CD4-positive, alpha-beta T cell treated with Interleukin-6 at 100 ng/mL for 8 hours (primary cell): ENCODE measurements at regions not wholly inside any gene's neighbourhood (a gene's known extent, or its start where the extent isn't known, plus 50 kb on each side); places are given as distances from the start of the nearest gene placed in this dataset.
"Not testable (repeated sequence)": the region's sequence is repeated elsewhere in the genome, so short reads cannot be mapped to it uniquely, and the experiment has no call there.

ENCODE experiments used
- DNase-seq: peaks from one replicate; pipeline ENCODE4 v3.0.0-alpha.2; 2020; ENCODE audit warnings: mixed read lengths, low spot score

GRCh38 chr6:134605034-134605433, 287.1 kb upstream of the SGK1 start:
- DNase-seq: no peak

GRCh38 chr6:134604014-134604676, 286.2 kb upstream of the SGK1 start:
- no peak for DNase-seq

DNA sequence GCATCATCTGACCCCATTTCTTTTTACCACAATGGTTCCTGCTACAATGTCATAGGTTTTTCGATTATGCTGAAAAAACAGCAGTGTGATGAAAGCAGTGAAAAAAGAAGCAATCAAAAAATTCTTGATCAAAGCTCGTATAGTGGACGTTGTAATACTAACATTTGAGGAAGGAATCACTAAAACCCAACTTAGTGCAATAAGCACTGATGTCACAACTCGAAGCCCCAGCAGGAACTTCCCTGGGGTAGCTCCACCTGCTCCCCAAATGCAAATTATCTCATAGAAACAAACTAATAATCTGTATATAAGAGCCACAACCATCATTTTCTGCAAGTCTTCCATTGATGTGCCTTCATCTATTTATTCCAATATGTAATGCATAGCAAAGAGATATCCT, 285.6 kb upstream of the SGK1 start:
- no peak for DNase-seq

GRCh38 chr6:134602123-134602522, 284.2 kb upstream of the SGK1 start:
- DNase-seq: no peak

GRCh38 chr6:134600671-134601070, 282.8 kb upstream of the SGK1 start:
- DNase-seq: no peak

DNA sequence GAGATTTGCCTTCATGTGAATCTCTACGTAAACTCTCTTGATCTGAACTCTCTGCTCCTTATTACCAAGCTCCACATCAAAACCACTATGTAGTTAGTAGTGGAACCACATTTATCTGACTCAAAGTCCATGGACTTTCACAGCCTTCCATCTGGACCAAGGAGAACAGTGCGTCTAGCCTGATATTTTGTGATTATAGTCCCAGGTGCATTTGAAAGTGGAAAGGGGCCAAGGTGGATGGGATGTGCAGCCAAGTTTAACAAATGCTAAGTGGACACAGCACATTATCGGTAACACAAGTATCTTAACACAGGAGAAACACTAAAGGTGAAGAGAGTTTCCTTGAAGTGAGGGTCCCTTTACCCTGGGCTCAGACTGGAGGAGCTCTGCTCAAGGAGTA, 281.2 kb upstream of the SGK1 start:
- no peak for DNase-seq

- DNase-seq: no peak
These were observed 278.3 kb upstream of the SGK1 start for GRCh38 chr6:134596191-134596590.

DNA sequence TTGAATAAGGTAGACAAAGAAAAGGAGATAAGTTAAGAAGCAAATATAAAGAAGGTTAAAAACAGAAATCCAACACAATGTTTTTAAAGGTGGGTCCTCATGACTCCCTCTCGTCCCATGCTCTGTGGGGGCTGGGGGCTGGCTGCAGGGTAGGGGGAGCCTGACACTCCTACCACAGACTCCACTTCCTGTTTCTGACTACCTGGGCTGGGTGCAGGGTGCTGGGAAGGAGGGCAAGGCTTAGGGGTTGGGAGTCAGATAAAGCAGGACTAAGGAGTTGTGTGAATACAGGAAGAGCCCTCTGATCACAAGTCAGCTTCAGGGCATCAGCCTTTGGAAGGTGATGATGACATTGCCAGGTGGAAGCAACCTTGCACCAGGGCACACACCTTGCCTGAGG, 277.0 kb upstream of the SGK1 start:
- no peak for DNase-seq

DNA sequence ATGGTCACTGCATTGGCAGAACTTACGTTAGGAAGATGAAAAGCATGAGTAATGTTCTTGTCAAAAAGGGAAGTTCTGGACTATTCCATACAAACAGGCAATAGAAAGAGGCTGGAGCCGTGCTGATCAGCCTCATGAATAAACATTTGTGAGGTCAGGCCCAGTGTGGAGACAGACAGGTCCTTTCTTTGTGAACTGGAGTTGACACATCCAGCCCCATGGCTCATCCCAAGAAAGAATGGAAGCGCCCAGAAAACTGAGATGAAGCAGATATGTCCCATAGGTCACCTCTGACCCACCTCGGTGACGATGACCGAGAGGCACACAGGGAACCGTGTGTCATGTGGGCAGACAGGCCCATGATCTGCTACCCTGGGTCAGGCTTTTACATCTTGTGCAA, 276.0 kb upstream of the SGK1 start:
- no peak for DNase-seq

GRCh38 chr6:134593442-134593841, 275.5 kb upstream of the SGK1 start:
- no peak for DNase-seq

GRCh38 chr6:134593024-134593423, 275.1 kb upstream of the SGK1 start:
- DNase-seq: no peak

DNA sequence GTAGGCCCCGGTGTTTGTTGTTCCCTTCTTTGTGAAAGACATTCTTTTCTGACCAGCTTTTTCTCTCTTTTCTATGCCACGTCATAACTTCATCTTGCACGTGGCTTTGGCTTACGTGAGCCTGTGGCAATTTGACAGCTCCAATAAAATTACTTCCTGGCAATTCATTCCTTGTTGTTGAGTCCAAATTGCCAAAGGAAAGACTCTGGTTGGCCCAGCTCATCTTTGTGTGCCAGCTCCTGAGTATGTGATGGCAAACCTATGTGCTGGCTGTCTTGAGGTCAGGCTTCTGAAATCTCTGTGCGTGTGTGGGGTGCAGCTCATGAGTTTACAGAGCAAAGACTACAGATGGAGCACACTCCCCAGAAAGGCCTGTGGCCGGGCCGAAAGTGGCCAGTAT, 272.5 kb upstream of the SGK1 start:
- DNase-seq: no peak

GRCh38 chr6:134590004-134590403, 272.1 kb upstream of the SGK1 start:
- DNase-seq: no peak

- DNase-seq: no peak
These were observed 271.6 kb upstream of the SGK1 start for GRCh38 chr6:134589512-134589911.

DNA sequence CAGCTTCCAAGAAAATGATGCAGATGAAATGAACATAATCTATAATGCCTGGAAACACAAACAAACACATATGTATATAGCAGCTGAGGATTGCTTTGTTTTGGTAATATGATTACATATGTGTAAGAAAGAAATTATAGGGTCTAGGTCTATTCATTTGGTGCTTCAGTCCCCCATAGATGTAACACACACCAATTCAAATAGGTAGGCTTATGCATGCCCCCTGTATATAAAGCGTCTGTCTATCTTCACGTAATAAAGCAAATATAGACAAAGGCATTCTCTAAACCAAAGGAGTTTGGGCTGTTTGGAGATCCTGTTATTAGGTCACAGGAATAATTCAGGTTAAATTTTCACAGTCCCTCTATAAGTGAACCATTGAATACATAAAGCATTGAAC, 270.4 kb upstream of the SGK1 start:
- DNase-seq: no peak

- no peak for DNase-seq
These were observed 267.6 kb upstream of the SGK1 start for GRCh38 chr6:134585517-134585873.

DNA sequence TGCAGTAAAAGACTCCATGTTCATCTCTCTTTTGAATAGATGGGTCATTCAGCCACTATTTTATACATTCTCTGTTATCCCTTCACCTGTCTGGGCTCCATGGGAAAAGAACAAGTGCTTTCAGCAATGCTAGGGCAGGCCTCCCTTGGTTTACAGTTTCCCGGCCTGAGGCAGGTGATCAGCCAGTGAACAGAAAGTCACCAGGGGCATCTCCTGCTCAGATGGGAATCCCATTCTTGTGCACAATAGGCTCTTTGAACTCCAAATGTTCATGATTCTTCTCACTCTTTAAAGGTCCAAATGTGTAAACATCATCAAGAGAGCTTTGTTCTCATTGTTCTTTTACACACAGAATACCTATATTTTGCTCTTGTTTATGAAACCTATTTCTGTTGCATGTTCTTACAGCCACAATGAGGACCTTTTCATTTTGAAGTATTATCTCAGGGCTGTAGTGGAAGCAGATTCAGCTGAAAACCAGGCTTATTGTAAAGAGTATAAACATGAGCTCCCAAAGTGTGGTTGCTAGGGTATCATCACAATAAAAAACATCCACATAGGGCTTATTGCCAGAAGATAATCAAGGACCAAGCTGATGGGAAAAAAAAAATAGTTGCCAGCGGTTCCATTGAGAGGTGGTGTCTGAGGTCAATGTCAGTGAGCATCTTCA, 267.1 kb upstream of the SGK1 start:
- DNase-seq: no peak

GRCh38 chr6:134577998-134578397, 260.1 kb upstream of the SGK1 start:
- no peak for DNase-seq

DNA sequence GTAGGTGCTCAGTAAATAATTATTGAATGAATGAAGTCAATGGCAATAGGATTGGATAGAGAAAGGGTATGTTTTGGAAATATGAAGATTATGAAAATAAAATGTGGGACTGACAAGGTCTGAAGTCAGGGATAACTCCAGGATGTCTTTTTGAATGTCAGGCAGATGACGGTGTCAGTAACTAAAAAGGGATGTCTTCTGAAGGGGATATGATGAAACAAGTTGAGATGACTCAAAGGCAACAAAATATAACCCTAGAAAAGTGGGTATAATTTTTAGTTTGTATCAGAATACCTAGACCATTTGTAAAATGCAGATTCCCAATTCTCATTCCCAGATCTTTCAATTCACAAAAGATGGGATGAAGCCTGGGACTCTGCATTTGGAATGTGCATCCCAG, 257.3 kb upstream of the SGK1 start:
- no peak for DNase-seq

DNA sequence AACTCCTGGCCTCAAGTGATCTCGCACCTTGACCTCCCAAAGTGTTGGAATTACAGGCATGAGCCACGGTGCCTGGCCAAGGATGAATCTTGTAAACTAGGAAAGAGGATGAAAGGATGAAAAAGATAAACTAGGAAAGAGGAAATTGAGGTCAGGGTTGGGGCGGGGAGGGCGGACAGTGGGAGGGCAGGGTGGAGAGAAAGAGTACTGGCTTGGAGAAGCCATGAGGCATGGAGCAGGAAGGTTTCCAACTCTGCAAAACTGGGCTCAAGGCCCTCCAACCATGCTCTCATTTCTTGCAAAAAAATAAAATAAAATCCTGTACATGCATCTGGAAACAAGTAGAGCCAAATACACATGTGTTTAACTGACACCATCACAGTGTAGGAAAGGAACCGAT, 256.6 kb upstream of the SGK1 start:
- no peak for DNase-seq

DNA sequence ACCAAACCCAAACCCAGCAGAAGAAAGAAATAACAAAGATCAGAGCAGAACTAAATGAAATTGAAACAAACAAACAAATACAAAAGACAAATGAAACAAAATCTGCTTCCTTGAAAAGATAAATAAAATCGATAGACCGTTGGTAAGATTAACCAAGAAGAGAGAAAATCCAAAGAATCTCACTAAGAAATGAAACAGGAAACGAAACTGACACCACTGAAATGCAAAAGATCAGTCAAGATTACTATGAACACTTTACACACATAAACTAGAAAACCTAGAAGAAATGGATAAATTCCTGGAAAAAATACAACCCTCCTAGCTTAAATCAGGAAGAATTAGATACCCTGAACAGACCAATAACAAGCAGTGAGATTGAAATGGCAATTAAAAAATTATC, 252.1 kb upstream of the SGK1 start:
- DNase-seq: not testable (repeated sequence)

DNA sequence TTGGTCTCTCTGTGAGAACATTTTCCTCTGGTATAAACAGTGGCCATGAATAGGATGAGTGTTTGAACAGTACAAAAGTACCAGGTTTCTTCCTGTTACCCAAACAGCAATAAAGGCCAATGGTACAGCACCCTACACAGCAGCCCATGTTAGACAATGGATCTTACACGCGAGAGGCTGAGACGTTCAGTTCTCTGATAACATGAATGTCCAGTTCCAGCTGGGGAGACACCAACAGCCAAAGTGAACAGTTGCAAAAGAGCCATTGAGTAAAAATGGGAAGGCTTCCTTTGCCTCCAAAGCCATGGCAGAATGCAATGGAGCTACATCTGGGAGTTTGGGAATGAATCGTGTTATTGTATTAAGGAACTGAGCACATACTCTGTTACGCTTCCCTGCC, 246.8 kb upstream of the SGK1 start:
- DNase-seq: no peak

- DNase-seq: no peak
These were observed 242.1 kb upstream of the SGK1 start for GRCh38 chr6:134560019-134560418.

- DNase-seq: no peak
These were observed 239.6 kb upstream of the SGK1 start for GRCh38 chr6:134557509-134557908.
